Caco-2 (cell line): ENCODE measurements at regions not wholly inside any gene's neighbourhood (a gene's known extent, or its start where the extent isn't known, plus 50 kb on each side); places are given as distances from the start of the nearest gene placed in this dataset.

ENCODE experiments used
- BruUV-seq: library from RNA; stranded (reverse); fragments of 400-500 nt; replicated peaks from 2 replicates; lab custom pipeline; 2021; lab: Mats Ljungman, UMichigan
- CTCF ChIA-PET: fragments of 300-600 bp; sonication (Branson Sonifier 250); formaldehyde crosslinking; loops from one replicate; lab custom pipeline; 2022; ENCODE audit warnings: antibody characterized with exemption; lab: Charles Lee
- POLR2A ChIA-PET: fragments of 300-600 bp; sonication (Branson Sonifier 250); formaldehyde crosslinking; loops from one replicate; lab custom pipeline; 2022; ENCODE audit warnings: antibody characterized with exemption; lab: Charles Lee
- DNase-seq, 2 experiments: peaks; one replicate each; pipeline versions ENCODE4 v3.0.0 to v3.0.0-alpha.2; 2020 to 2022
- H3K27me3 ChIP-seq: replicated peaks from 2 replicates; pipeline ENCODE4 v1.6.0; 2011; ENCODE audit warnings: low read length; ENCODE audit not compliant: control insufficient read depth, insufficient read depth
- H3K36me3 ChIP-seq: 2 replicates; pipeline ENCODE4 v1.5.1; 2011; ENCODE audit warnings: low read length; ENCODE audit not compliant: control insufficient read depth, insufficient read depth
- H3K4me1 ChIP-seq: fragments of 250-450 bp; sonication (Bioruptor Pico); 2 replicates; pipeline ENCODE4 v1.5.1; 2020; ENCODE audit warnings: mild to moderate bottlenecking
- H3K4me3 ChIP-seq: 2 replicates; pipeline ENCODE4 v1.5.1; 2011; ENCODE audit warnings: low read depth, mild to moderate bottlenecking, control low read depth, low read length
- H3K9me3 ChIP-seq: fragments of 250-450 bp; sonication (Bioruptor Pico); 2 replicates; pipeline ENCODE4 v1.5.1; 2020; ENCODE audit warnings: mild to moderate bottlenecking, moderate library complexity
- H3K27ac Mint-ChIP-seq: one replicate; pipeline ENCODE4 v1.8.0; 2022; ENCODE audit warnings: mixed read lengths; ENCODE audit not compliant: unreplicated experiment
- H3K27me3 Mint-ChIP-seq: one replicate; pipeline ENCODE4 v1.8.0; 2022; ENCODE audit warnings: mixed read lengths; ENCODE audit not compliant: insufficient read depth, unreplicated experiment
- H3K36me3 Mint-ChIP-seq: one replicate; pipeline ENCODE4 v1.8.0; 2022; ENCODE audit warnings: mild to moderate bottlenecking, mixed read lengths; ENCODE audit not compliant: insufficient read depth, unreplicated experiment
- H3K4me1 Mint-ChIP-seq: one replicate; pipeline ENCODE4 v1.8.0; 2022; ENCODE audit warnings: low read depth, mixed read lengths; ENCODE audit not compliant: unreplicated experiment
- H3K4me3 Mint-ChIP-seq: one replicate; pipeline ENCODE4 v1.8.0; 2022; ENCODE audit warnings: mild to moderate bottlenecking, moderate library complexity, mixed read lengths; ENCODE audit not compliant: unreplicated experiment
- H3K9me3 Mint-ChIP-seq: one replicate; pipeline ENCODE4 v1.8.0; 2022; ENCODE audit warnings: mixed read lengths; ENCODE audit not compliant: unreplicated experiment
- intact Hi-C: fragments of 100-400 bp; cut with micrococcal nuclease; formaldehyde crosslinking; loops from one replicate; pipeline ENCODE4 v1.10.0; 2022; ENCODE audit not compliant: unreplicated experiment
- TF ChIP-seq, protein P1 (sequence below), 2 experiments: fragments of 200-600 bp in 1 of 2; IDR thresholded peaks; 1 replicate in 1 of 2; 2 replicates in 1 of 2; pipeline versions ENCODE4 v1.5.1 to v1.8.0; 2011 to 2022; ENCODE audit warnings: antibody characterized with exemption in 1 of 2, control low read depth in 1 of 2, inconsistent platforms in 1 of 2, low read depth in 1 of 2, low read length in 1 of 2, mild to moderate bottlenecking in 1 of 2, moderate library complexity in 1 of 2; ENCODE audit not compliant: insufficient read depth in 1 of 2, severe bottlenecking in 1 of 2, unreplicated experiment in 1 of 2

DNA sequence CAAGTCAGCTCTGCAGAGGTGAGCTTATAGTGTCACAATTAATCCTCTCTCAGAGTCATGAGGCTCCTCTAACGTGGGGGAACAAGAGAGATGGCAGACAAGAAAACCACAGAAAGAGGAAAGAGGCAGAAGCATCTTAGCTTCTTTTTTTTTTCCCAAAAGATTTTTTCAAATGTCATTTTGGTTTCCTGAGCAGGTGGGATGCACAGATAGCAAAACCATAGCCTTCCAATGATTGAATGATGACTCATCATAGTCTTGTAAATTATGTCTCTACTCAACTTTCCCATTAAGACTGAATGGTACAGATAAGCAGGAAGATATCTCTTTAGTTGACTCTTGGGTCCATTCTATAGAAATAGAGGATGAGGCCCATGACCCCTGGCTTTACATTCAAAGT, 162.8 kb upstream of the ZFHX3 start:
- peaks cover 1% of the 10 kb centered on the region; the same call in 1 of the 2 replicates for H3K36me3 ChIP-seq
- CTCF ChIA-PET: no interaction called here
- intact Hi-C loops: no loop called here
- H3K4me1 ChIP-seq: peaks cover 3% of the 10 kb centered on the region
- peaks cover 1% of the 10 kb centered on the region for H3K9me3 ChIP-seq
- no peaks in the 10 kb centered on the region for H3K27me3 ChIP-seq
- peaks cover 1% of the 10 kb centered on the region for H3K4me1 Mint-ChIP-seq
- no peaks in the 10 kb centered on the region for H3K36me3 Mint-ChIP-seq
- no TSS peak for BruUV-seq
- H3K9me3 Mint-ChIP-seq: peaks cover 7% of the 10 kb centered on the region
- no peak for DNase-seq
- no peaks in the 10 kb centered on the region for H3K27me3 Mint-ChIP-seq
- no peak overlapping the region for H3K4me3 Mint-ChIP-seq
- POLR2A ChIA-PET: no interaction called here
- H3K27ac Mint-ChIP-seq: no peak overlapping the region
- TF ChIP-seq, protein P1, sequence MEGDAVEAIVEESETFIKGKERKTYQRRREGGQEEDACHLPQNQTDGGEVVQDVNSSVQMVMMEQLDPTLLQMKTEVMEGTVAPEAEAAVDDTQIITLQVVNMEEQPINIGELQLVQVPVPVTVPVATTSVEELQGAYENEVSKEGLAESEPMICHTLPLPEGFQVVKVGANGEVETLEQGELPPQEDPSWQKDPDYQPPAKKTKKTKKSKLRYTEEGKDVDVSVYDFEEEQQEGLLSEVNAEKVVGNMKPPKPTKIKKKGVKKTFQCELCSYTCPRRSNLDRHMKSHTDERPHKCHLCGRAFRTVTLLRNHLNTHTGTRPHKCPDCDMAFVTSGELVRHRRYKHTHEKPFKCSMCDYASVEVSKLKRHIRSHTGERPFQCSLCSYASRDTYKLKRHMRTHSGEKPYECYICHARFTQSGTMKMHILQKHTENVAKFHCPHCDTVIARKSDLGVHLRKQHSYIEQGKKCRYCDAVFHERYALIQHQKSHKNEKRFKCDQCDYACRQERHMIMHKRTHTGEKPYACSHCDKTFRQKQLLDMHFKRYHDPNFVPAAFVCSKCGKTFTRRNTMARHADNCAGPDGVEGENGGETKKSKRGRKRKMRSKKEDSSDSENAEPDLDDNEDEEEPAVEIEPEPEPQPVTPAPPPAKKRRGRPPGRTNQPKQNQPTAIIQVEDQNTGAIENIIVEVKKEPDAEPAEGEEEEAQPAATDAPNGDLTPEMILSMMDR (IDR thresholded peaks at IDR 0.05; ENCODE audit: insufficient read depth in 1 of 2, low read depth in 1 of 2, low read length in 1 of 2, severe bottlenecking in 1 of 2, unreplicated experiment in 1 of 2): no peak
- no peak overlapping the region for H3K4me3 ChIP-seq

- H3K4me3 Mint-ChIP-seq: no peak overlapping the region
- ChIA-PET POLR2A (no interaction called here), CTCF (no interaction called here)
- no TSS peak for BruUV-seq
- intact Hi-C loops: no loop called here
- DNase-seq: no peak
- peaks cover 7% of the 10 kb centered on the region for H3K4me1 Mint-ChIP-seq
- no peaks in the 10 kb centered on the region; the same call in 1 of the 2 replicates for H3K36me3 ChIP-seq
- peaks cover under 1% of the 10 kb centered on the region for H3K9me3 Mint-ChIP-seq
- no peaks in the 10 kb centered on the region for H3K36me3 Mint-ChIP-seq
- peaks cover 9% of the 10 kb centered on the region for H3K4me1 ChIP-seq
- no peak overlapping the region for H3K27ac Mint-ChIP-seq
- H3K9me3 ChIP-seq: no peaks in the 10 kb centered on the region
- TF ChIP-seq, protein P1 (IDR thresholded peaks at IDR 0.05; ENCODE audit: insufficient read depth in 1 of 2, low read depth in 1 of 2, low read length in 1 of 2, severe bottlenecking in 1 of 2, unreplicated experiment in 1 of 2): no peak
- H3K27me3 ChIP-seq: no peaks in the 10 kb centered on the region
- no peak overlapping the region for H3K4me3 ChIP-seq
- no peaks in the 10 kb centered on the region for H3K27me3 Mint-ChIP-seq
Observed at GRCh38 chr16:73210084-73210483, 162.2 kb upstream of the ZFHX3 start.

- H3K9me3 ChIP-seq: no peaks in the 10 kb centered on the region
- no peaks in the 10 kb centered on the region for H3K9me3 Mint-ChIP-seq
- no peaks in the 10 kb centered on the region for H3K27me3 ChIP-seq
- H3K36me3 Mint-ChIP-seq: no peaks in the 10 kb centered on the region
- DNase-seq: no peak
- no peak overlapping the region for H3K27ac Mint-ChIP-seq
- H3K27me3 Mint-ChIP-seq: no peaks in the 10 kb centered on the region
- H3K4me3 Mint-ChIP-seq: no peak overlapping the region
- BruUV-seq: no TSS peak
- H3K4me3 ChIP-seq: no peak overlapping the region
- H3K4me1 Mint-ChIP-seq: peaks cover 14% of the 10 kb centered on the region
- TF ChIP-seq, protein P1 (IDR thresholded peaks at IDR 0.05; ENCODE audit: insufficient read depth in 1 of 2, low read depth in 1 of 2, low read length in 1 of 2, severe bottlenecking in 1 of 2, unreplicated experiment in 1 of 2): no peak
- no peaks in the 10 kb centered on the region; the same call in 1 of the 2 replicates for H3K36me3 ChIP-seq
- intact Hi-C loops: no loop called here
- CTCF ChIA-PET: no interaction called here
- POLR2A ChIA-PET: no interaction called here
- peaks cover 18% of the 10 kb centered on the region for H3K4me1 ChIP-seq
Observed at GRCh38 chr16:73209190-73209589, 161.3 kb upstream of the ZFHX3 start.
